GM12892 (cell line): ENCODE measurements at regions not wholly inside any gene's neighbourhood (a gene's known extent, or its start where the extent isn't known, plus 50 kb on each side); places are given as distances from the start of the nearest gene placed in this dataset.

Experiments used
- POLR2A ChIP-seq: IDR thresholded peaks from 2 replicates; pipeline ENCODE4 v1.6.1; 2011; ENCODE audit warnings: low read depth, low read length, control low read depth
- POLR2AphosphoS5 ChIP-seq: IDR thresholded peaks from 2 replicates; pipeline ENCODE4 v1.6.1; 2011; ENCODE audit warnings: low read depth, low read length, control low read depth
- TAF1 ChIP-seq: IDR thresholded peaks from 2 replicates; pipeline ENCODE4 v1.6.1; 2011; ENCODE audit warnings: low read depth, mild to moderate bottlenecking, control low read depth, low read length, borderline replicate concordance

GRCh38 chr7:109226699-109227098, 657.0 kb downstream of the DNAJB9 start:
- TF ChIP-seq POLR2A (no peak), TAF1 (no peak), POLR2AphosphoS5 (no peak)
